GM12892 (cell line): ENCODE measurements at regions not wholly inside any gene's neighbourhood (a gene's known extent, or its start where the extent isn't known, plus 50 kb on each side); places are given as distances from the start of the nearest gene placed in this dataset.

Experiments used
- POLR2A ChIP-seq: IDR thresholded peaks from 2 replicates; pipeline ENCODE4 v1.6.1; 2011; ENCODE audit warnings: low read depth, low read length, control low read depth
- POLR2AphosphoS5 ChIP-seq: IDR thresholded peaks from 2 replicates; pipeline ENCODE4 v1.6.1; 2011; ENCODE audit warnings: low read depth, low read length, control low read depth
- TAF1 ChIP-seq: IDR thresholded peaks from 2 replicates; pipeline ENCODE4 v1.6.1; 2011; ENCODE audit warnings: low read depth, mild to moderate bottlenecking, control low read depth, low read length, borderline replicate concordance

- no peak for TF ChIP-seq TAF1
- TF ChIP-seq POLR2A = no peak
- TF ChIP-seq POLR2AphosphoS5 = no peak
Observed at GRCh38 chr9:97766092-97766491, 69.0 kb upstream of the XPA start.
